CD14-positive monocyte (primary cell): ENCODE measurements at regions not wholly inside any gene's neighbourhood (a gene's known extent, or its start where the extent isn't known, plus 50 kb on each side); places are given as distances from the start of the nearest gene placed in this dataset.

Experiments used
- DNase-seq, 3 donors: peaks; one replicate each; pipeline ENCODE4 v3.0.0-alpha.2; 2011 to 2022
- H2AFZ ChIP-seq: 2 replicates; pipeline ENCODE4 v1.6.0; 2012; ENCODE audit warnings: mild to moderate bottlenecking, low read depth, low read length, inconsistent platforms; ENCODE audit not compliant: insufficient read depth, poor library complexity, severe bottlenecking
- H3K27ac ChIP-seq, 2 donors: 1 replicate in 1 of 2; 2 replicates in 1 of 2; pipeline ENCODE4 v1.5.1; 2012 to 2013; ENCODE audit warnings: low read length in 2 of 2, control low read depth in 1 of 2, inconsistent platforms in 1 of 2, low read depth in 1 of 2, mild to moderate bottlenecking in 1 of 2
- H3K27me3 ChIP-seq, 2 donors: one replicate each; pipeline versions ENCODE4 v1.6.0 to v1.6.1; 2011 to 2013; ENCODE audit warnings: low read length in 2 of 2; ENCODE audit not compliant: control insufficient read depth in 2 of 2, insufficient read depth in 2 of 2
- H3K36me3 ChIP-seq, 2 donors: replicated peaks in 1 of 2; 1 replicate in 1 of 2; 2 replicates in 1 of 2; pipeline versions ENCODE4 v1.5.1 to v1.6.1; 2012 to 2013; ENCODE audit warnings: low read length in 2 of 2, control low read depth in 1 of 2, inconsistent platforms in 1 of 2, mild to moderate bottlenecking in 1 of 2; ENCODE audit not compliant: insufficient read depth in 2 of 2, control insufficient read depth in 1 of 2
- H3K4me1 ChIP-seq, 2 donors: 1 replicate in 1 of 2; 2 replicates in 1 of 2; pipeline versions ENCODE4 v1.5.1 to v1.6.1; 2012 to 2013; ENCODE audit warnings: low read length in 2 of 2, control low read depth in 1 of 2, inconsistent platforms in 1 of 2, mild to moderate bottlenecking in 1 of 2, moderate library complexity in 1 of 2; ENCODE audit not compliant: insufficient read depth in 2 of 2, control insufficient read depth in 1 of 2
- H3K4me2 ChIP-seq: replicated peaks from 2 replicates; pipeline ENCODE3; 2012; ENCODE audit warnings: low read length, moderate library complexity, mild to moderate bottlenecking; ENCODE audit not compliant: poor library complexity, severe bottlenecking; ENCODE audit errors: extremely low read depth
- H3K4me3 ChIP-seq, 3 experiments: fragments of 200-600 bp in 1 of 3; sonication (generic) in 1 of 3; replicated peaks in 1 of 3; 1 replicate in 2 of 3; 2 replicates in 1 of 3; pipeline ENCODE4 v1.5.1; 2011 to 2013; ENCODE audit warnings: low read length in 3 of 3, mild to moderate bottlenecking in 3 of 3, control low read depth in 2 of 3, low read depth in 2 of 3, inconsistent platforms in 1 of 3, moderate library complexity in 1 of 3
- H3K79me2 ChIP-seq: 2 replicates; pipeline ENCODE4 v1.6.0; 2012; ENCODE audit warnings: mild to moderate bottlenecking, control low read depth, inconsistent platforms, low read length, moderate library complexity; ENCODE audit not compliant: insufficient read depth
- H3K9ac ChIP-seq: 2 replicates; pipeline ENCODE4 v1.6.0; 2017; ENCODE audit warnings: low read length, mild to moderate bottlenecking; ENCODE audit not compliant: insufficient read depth, poor library complexity, severe bottlenecking
- H3K9me3 ChIP-seq, 2 donors: replicated peaks in 1 of 2; 1 replicate in 1 of 2; 2 replicates in 1 of 2; pipeline versions ENCODE4 v1.5.1 to v1.6.1; 2012 to 2013; ENCODE audit warnings: low read length in 2 of 2, control low read depth in 1 of 2; ENCODE audit not compliant: control insufficient read depth in 1 of 2, insufficient read depth in 1 of 2
- H4K20me1 ChIP-seq: 2 replicates; pipeline ENCODE4 v1.6.0; 2012; ENCODE audit warnings: mild to moderate bottlenecking, low read length, control low read depth, moderate library complexity; ENCODE audit not compliant: insufficient read depth
- H3K27ac Mint-ChIP-seq, 7 donors: one replicate each; pipeline ENCODE4 v1.8.0; 2020; ENCODE audit warnings: mild to moderate bottlenecking in 7 of 7, mixed read lengths in 7 of 7, moderate library complexity in 6 of 7, inconsistent platforms in 2 of 7
- H3K27me3 Mint-ChIP-seq, 3 donors: one replicate each; pipeline ENCODE4 v1.8.0; 2021 to 2022; ENCODE audit warnings: low read depth in 3 of 3, mild to moderate bottlenecking in 3 of 3, mixed read lengths in 3 of 3, moderate library complexity in 3 of 3, inconsistent platforms in 1 of 3
- H3K36me3 Mint-ChIP-seq, 2 donors: one replicate each; pipeline ENCODE4 v1.8.0; 2020; ENCODE audit warnings: mixed read lengths in 2 of 2, inconsistent platforms in 1 of 2, mild to moderate bottlenecking in 1 of 2
- H3K4me1 Mint-ChIP-seq: one replicate; pipeline ENCODE4 v1.8.0; 2020; ENCODE audit warnings: mild to moderate bottlenecking, mixed read lengths
- H3K4me3 Mint-ChIP-seq, 2 donors: one replicate each; pipeline ENCODE4 v1.8.0; 2020; ENCODE audit warnings: mild to moderate bottlenecking in 2 of 2, mixed read lengths in 2 of 2, moderate library complexity in 1 of 2
- H3K9me3 Mint-ChIP-seq, 7 donors: one replicate each; pipeline ENCODE4 v1.8.0; 2020 to 2022; ENCODE audit warnings: mixed read lengths in 7 of 7, mild to moderate bottlenecking in 6 of 7, moderate library complexity in 6 of 7, inconsistent platforms in 2 of 7
- WGBS: methylation state at CpG from one replicate; pipeline ENCODE4 v1.1.5; 2013; ENCODE audit warnings: missing lambda C conversion rate; ENCODE audit not compliant: insufficient coverage; 5-methylcytosine and 5-hydroxymethylcytosine counted together
- intact Hi-C, 2 donors: fragments of 100-400 bp; cut with micrococcal nuclease; formaldehyde crosslinking; loops; one replicate each; pipeline versions ENCODE4 v1.15.0 to v1.15.1; 2023
- TF ChIP-seq, protein P1 (sequence below): fragments of 200-600 bp; IDR thresholded peaks from one replicate; pipeline ENCODE4 v1.8.0; 2022; ENCODE audit warnings: antibody characterized with exemption, mild to moderate bottlenecking

DNA sequence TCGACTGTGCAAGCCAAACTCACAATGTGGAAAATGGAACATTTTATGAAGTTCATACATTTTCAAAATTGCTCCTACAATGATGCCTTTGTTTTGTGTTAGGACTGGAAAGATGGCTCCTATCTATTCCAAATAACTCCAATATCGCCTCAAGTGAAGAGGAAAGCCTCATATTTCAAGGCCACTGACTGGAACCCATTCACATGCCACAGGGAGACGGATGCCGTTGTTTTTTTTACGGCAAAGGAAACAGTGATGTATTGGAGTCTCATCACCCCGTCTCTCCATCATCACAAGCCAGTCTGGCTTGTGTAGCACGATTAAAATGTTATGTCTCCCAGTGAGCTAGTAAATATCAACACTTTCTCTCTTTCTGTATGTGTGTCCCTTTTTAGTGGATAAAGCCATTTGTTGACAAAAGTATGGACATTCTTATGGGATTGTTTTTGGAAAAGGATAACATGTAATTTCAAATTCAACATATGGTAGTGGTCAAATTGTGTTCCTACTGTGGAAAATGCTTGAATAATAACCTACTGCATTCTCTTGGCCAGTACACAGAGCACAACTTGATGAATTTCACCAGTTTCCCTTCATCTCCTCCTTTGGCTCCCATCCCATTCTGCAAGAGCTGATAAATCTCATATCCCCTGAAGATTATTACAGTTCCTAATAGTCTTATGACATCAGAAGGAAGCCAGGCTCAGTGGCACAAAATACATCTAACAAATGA is 109.5 kb upstream of the PITRM1 start:
- peaks cover 0 to under 1% of the 10 kb centered on the region in 2 donors for H3K9me3 ChIP-seq
- H3K27me3 ChIP-seq = no peaks in the 10 kb centered on the region
- intact Hi-C loops = no loop called here
- H3K27ac ChIP-seq = no peak overlapping the region
- peaks cover 0 to 5% (median 3%) of the 10 kb centered on the region in 3 donors for H3K27me3 Mint-ChIP-seq
- H3K4me3 ChIP-seq = no peak overlapping the region
- H3K36me3 ChIP-seq = no peaks in the 10 kb centered on the region
- no peaks in the 10 kb centered on the region for H3K79me2 ChIP-seq
- H3K9me3 Mint-ChIP-seq = peaks cover 0 to 5% (median 2%) of the 10 kb centered on the region in 7 donors
- H3K4me1 Mint-ChIP-seq = no peaks in the 10 kb centered on the region
- 80% methylated on average over 1 of the region's 7 CpGs for WGBS
- H3K4me1 ChIP-seq = no peaks in the 10 kb centered on the region
- no peak overlapping the region for H3K4me3 Mint-ChIP-seq
- no peaks in the 10 kb centered on the region for H4K20me1 ChIP-seq
- H3K4me2 ChIP-seq = no peak overlapping the region
- no peak for DNase-seq
- H3K9ac ChIP-seq = no peak overlapping the region
- H3K36me3 Mint-ChIP-seq = no peaks in the 10 kb centered on the region
- H2AFZ ChIP-seq = no peak overlapping the region
- no peak overlapping the region for H3K27ac Mint-ChIP-seq
- TF ChIP-seq, protein P1, sequence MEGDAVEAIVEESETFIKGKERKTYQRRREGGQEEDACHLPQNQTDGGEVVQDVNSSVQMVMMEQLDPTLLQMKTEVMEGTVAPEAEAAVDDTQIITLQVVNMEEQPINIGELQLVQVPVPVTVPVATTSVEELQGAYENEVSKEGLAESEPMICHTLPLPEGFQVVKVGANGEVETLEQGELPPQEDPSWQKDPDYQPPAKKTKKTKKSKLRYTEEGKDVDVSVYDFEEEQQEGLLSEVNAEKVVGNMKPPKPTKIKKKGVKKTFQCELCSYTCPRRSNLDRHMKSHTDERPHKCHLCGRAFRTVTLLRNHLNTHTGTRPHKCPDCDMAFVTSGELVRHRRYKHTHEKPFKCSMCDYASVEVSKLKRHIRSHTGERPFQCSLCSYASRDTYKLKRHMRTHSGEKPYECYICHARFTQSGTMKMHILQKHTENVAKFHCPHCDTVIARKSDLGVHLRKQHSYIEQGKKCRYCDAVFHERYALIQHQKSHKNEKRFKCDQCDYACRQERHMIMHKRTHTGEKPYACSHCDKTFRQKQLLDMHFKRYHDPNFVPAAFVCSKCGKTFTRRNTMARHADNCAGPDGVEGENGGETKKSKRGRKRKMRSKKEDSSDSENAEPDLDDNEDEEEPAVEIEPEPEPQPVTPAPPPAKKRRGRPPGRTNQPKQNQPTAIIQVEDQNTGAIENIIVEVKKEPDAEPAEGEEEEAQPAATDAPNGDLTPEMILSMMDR = no peak

DNA sequence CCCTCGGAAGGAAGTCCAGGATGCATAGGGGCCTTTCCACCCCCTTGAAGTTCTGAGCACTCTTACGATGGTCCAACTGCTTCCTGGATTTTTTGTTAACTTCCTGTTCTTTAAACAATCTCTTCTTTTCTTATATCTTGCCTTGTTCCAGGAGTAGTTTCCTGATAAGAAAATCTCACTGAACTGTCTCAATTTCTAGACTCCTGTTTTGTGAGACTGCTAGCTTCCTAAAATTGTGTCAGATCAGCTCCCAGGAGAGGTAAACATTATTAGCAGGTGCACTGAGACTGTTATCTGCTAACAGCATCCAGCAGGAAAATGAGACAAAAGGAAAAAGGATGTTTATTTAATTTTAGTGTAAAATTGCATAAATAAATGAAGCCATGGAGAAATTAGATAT is 106.2 kb upstream of the PITRM1 start:
- H4K20me1 ChIP-seq = no peaks in the 10 kb centered on the region
- H2AFZ ChIP-seq = no peak overlapping the region
- Mint-ChIP-seq H3K27me3 (peaks cover 1 to 8% (median 3%) of the 10 kb centered on the region in 3 donors), H3K27ac (no peak overlapping the region), H3K9me3 (peaks cover 0 to 18% (median 6%) of the 10 kb centered on the region in 7 donors), H3K4me1 (no peaks in the 10 kb centered on the region), H3K4me3 (no peak overlapping the region), H3K36me3 (no peaks in the 10 kb centered on the region)
- peaks cover 0 to 4% of the 10 kb centered on the region in 2 donors for H3K9me3 ChIP-seq
- no peaks in the 10 kb centered on the region for H3K4me1 ChIP-seq
- intact Hi-C loops = no loop called here
- DNase-seq = no peak
- H3K27me3 ChIP-seq = no peaks in the 10 kb centered on the region
- no peak overlapping the region for H3K27ac ChIP-seq
- 6% methylated on average over 2 of the region's 2 CpGs for WGBS
- TF ChIP-seq, protein P1 = no peak
- no peak overlapping the region for H3K4me3 ChIP-seq
- H3K79me2 ChIP-seq = no peaks in the 10 kb centered on the region
- H3K36me3 ChIP-seq = no peaks in the 10 kb centered on the region
- no peak overlapping the region for H3K9ac ChIP-seq
- H3K4me2 ChIP-seq = no peak overlapping the region
